Activated CD4-positive, alpha-beta T cell treated with anti-CD3 and anti-CD28 coated beads for 4 hours (primary cell): ENCODE measurements at regions not wholly inside any gene's neighbourhood (a gene's known extent, or its start where the extent isn't known, plus 50 kb on each side); places are given as distances from the start of the nearest gene placed in this dataset.
"Not testable (repeated sequence)": the region's sequence is repeated elsewhere in the genome, so short reads cannot be mapped to it uniquely, and the experiment has no call there.

Experiments
- DNase-seq, 2 donors: peaks; one replicate each; pipeline ENCODE4 v3.0.0-alpha.2; 2020

- no peak for DNase-seq
Observed at GRCh38 chr2:2787301-2787907, 456.3 kb upstream of the MYT1L start.

DNA sequence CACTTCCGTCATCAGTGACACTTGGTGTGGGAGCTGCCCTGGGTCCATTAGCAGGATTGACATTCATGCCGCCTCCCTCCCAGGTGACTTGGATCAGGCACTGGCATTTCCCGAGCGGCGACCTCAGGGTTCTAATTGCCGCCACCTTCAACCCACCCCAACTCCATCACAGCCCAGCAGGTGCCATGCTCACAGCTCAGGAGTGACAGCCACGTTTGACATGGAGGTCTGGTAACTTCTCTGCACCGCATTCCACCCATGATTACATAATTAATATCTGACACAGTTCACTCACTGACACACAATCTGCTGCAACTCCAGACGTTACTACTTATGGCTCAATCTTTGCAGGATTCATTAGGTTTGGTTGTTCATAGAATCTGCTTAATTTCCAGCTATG is 450.9 kb upstream of the MYT1L start:
- DNase-seq, result no peak

DNA sequence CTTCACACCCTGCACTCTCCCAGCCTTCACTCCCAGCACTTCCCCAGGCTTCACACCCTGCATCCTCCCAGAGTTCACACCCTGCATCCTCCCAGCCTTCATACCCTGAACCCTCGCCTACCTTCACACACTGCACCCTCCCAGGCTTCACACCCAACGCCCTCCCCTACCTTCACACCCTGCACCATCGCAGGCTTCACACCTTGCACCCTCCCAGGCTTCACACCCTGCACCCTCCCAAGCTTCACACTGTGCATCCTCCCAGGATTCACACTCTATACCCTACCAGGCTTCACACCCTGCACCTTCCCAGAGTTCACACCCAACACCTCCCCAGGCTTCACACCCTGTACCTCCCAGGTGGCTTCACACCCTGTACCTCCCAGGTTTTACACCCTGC is 448.7 kb upstream of the MYT1L start:
- DNase-seq, result no peak

GRCh38 chr2:2777876-2778275 is 446.8 kb upstream of the MYT1L start:
- no peak for DNase-seq

- no peak for DNase-seq
Observed at GRCh38 chr2:2777213-2777612, 446.1 kb upstream of the MYT1L start.

DNA sequence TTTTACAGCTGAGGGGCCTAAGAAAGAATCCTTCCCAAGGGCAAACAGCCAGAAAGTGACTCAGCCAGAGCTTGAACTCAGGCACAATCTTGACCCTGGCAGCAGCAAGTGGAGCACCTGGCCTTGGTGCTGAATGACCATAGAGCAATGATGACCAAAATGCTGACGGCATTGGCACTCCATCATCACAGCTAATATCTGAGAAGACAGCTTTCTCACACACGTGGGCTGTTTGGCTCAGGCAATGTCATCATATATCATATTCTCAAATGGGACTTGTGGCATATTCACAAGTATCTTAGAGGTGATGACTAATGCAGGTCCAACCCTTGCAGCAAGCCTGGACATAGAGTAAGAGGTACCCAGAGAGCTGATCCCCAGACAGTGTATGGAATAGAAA is 443.9 kb upstream of the MYT1L start:
- DNase-seq, result no peak

DNA sequence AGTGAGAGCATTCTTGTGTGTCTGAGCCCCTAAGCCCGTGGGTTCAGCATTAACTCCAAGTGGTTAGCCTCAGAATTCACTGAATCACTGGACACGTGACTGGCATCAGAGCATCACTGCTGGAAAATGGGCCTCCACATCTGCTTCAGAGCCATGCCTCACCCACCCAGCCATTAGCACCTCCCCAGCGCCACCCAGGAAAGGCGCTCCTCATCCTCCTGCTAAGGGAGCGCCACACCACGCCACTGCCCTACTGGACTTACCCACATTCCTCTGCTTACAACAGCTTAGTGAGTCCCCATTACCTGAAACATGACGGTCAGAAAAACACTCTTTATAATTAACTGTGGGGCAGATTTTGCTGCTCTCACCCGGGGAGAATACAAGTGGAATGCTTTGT is 442.6 kb upstream of the MYT1L start:
- no peak for DNase-seq

DNA sequence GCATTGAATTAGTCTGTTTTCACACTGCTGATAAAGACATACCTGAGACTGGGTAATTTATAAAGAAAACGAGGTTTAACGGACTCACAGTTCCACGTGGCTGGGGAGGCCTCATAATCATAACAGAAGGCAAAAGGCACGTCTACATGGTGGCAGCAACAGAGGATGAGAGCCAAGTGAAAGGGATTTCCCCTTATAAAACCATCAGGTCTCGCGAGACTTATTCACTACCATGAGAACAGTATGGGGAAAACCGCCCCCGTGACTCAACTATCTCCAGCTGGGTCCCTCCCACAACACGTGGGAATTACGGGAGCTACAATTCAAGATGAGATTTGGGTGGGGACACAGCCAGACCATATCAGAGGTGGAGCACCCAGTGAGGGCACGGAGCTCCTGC is 442.0 kb upstream of the MYT1L start:
- DNase-seq, result not testable (repeated sequence)

- DNase-seq, result no peak
Observed at GRCh38 chr2:2771721-2772411, 440.8 kb upstream of the MYT1L start.

DNA sequence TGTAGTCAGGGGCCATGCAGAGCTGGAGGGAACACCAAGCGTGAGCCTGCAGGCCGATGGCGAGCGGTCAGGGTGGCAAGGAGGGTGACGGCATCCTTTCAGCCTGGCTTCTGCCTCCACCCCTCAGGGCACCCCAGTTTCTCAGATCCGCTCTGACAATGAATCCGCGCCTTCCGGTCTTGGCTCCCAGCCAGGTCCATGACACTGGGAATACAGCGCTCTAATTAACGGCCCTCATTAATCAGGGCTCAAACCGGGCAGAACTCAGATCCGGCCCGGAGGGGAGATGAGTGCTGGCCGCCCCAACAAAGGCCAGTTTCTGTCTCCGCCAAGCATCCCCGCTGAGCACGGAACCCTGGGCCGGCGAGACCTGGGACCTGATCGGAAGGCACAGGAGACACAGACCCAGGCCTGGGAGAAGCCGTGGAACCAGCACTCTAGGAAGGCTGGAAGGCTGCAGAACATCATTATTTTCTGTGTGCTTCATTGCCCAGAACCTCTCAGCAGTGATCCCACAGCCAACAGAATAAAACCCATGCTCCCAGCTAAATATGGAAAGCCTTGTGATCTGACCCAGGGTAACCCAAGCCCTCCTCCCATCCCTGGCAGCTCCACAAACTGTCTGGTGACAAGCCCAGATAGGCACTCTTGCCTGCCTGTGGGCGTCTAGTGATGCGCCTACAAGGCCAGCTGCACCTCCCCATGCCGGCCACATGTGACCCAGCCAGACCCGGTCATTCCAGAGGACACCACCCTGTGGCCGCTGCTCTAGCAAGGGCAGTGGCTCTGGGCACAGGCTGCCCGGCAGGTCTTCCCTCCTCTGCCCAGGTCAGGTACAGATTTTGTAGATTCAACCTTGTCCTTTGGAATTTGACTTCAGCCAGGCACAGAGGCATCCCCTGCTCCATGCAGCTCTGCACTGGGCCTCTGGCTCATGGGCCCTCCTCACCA is 438.7 kb upstream of the MYT1L start:
- DNase-seq, result no peak

GRCh38 chr2:2768476-2768875 is 437.4 kb upstream of the MYT1L start:
- DNase-seq, result no peak

GRCh38 chr2:2767837-2768236 is 436.8 kb upstream of the MYT1L start:
- DNase-seq, result no peak

DNA sequence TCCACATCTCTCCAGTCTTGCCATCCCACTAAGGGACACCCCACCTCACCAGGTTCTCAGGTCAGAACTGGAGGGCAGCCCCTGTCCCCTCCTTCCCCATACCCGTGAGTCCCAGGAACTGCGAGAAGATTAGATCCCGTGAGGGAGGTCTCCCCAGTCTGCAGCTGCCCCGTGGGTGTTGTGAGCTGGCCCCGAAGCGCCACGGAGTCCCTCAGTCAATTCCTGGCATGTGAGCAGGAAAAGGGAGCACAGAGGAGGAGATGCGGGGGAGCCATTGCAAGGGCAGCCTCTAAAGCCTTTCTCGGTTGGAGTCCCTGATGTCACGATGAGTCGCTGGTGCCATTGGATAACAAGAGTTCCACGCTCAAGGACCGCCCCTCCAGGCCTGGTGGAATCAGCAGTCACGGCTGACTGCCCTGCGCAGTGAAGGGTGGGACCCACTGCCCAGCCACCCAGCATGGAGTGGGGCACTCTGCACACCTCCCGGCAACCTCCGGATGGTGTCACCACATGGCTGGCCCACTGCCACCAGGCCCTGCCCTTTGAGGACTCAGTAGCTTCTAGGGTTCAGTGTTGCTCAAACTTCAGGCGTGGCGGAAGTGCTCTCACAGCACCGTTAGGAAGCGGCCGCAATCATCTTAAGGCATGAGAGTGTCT is 434.9 kb upstream of the MYT1L start:
- no peak for DNase-seq

GRCh38 chr2:2765176-2765800 is 434.2 kb upstream of the MYT1L start:
- DNase-seq, result no peak

GRCh38 chr2:2764739-2765138 is 433.7 kb upstream of the MYT1L start:
- DNase-seq, result no peak

DNA sequence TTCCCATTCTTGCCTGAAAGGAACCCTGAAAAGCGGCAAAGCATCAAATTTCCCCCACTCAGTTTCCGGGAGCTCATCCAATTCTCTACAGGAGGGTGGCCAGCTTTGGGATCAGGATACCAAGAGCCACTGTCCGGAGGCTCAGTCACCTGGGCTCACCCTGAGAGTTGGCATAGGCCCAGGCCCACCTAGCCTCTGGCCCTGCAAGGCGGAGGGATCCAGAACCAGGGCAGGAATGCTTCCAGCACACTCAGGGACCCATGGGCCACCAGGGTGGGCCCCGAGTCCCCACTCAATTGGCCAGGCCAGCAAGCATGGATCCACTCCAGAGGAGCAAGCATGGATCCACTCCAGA is 432.9 kb upstream of the MYT1L start:
- DNase-seq, result no peak

- DNase-seq, result no peak
Observed at GRCh38 chr2:2763351-2764000, 432.4 kb upstream of the MYT1L start.

GRCh38 chr2:2762913-2763312 is 431.8 kb upstream of the MYT1L start:
- no peak for DNase-seq

- no peak for DNase-seq
Observed at GRCh38 chr2:2762166-2762908, 431.3 kb upstream of the MYT1L start.

GRCh38 chr2:2758793-2759367 is 427.8 kb upstream of the MYT1L start:
- no peak for DNase-seq

GRCh38 chr2:2757764-2758163 is 426.7 kb upstream of the MYT1L start:
- DNase-seq, result no peak
